ENCODE measurements at regions not wholly inside any gene's neighbourhood (a gene's known extent, or its start where the extent isn't known, plus 50 kb on each side); places are given as distances from the start of the nearest gene placed in this dataset.

DNA sequence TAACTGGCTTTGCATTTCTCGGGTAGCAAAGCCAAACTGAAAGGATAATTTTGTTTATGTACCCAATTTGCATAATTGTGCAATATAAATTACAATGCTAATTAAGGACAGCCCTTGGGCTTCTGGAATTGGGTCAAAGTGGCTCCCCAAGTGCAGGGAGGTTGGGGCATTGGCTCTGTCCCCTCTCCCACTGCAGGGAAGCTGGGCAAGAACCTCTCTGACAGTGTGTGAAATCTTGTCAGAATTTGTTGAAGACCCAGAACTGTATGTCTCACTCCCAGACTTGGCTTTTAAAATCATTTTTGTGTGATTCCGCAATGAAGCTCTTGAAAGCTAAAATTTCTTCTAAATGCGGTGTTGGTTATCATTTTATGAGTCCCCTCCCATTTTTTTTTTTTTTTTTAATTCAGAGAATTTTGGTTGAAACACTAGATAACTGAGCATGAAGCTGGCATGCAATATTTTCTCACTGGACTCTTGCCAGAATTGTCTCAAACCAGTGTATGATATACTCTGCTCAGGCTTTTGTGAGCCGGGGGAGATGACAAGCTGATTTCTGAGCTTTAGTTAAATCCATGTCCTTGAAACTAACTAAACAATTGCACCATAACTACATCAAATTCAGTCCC is 878.9 kb upstream of the CXADR start:
- DNase-seq (ENCODE audit: low read depth in 2 of 2), result no peak

DNA sequence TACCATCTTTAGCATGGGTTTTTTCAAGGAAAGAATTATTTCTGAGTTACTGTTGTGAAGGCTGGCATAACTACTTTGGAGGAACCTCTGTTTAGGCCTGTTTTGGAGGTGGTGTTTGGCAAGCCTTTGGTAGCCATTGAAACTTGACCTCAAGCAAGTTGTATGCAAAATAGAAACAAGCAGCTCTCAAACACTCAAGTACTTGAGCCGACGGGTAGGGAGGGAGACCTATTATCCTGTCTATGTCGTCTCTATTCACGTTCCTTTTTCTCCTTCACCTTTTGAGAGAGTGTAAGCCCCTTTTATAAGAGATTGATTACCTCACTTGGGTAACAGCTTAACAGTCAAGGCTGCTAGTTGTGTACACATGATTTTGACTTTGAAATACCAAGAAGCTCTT is 878.3 kb upstream of the CXADR start:
- DNase-seq (ENCODE audit: low read depth in 2 of 2), result no peak

DNA sequence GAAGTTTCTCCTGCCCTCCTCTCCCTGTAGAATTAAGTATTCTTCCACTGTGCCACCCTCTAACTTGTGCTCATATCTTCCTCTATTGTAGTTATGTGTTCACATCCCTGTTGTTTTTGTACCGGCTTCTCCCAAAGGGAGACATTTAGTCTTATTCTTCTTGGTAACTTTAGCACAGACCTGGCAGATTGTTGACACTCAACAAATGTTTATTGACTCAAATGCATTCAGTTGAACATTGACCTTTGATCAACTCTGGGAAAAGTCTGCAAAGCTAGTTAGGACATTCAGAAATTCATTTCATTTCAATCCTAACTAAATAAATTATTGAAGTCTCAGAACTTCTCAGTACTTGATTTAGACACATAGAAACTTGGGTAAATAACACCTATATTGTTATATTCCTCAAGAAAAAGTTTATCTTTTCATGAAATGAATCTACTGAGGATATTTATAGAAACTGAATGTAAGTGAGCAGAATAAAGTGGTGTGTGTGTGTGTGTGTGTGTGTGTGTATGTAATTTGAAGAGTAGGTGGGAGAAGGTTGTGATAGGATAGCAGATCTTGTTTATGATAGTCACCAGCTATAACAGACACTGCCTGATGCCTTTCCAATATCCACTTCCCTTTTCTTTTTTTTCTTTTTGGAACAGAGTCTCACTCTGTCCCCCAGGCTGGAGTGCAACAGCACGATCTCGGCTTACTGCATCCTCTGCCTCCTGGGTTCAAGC is 872.4 kb upstream of the CXADR start:
- DNase-seq (ENCODE audit: low read depth in 2 of 2), result no peak

DNA sequence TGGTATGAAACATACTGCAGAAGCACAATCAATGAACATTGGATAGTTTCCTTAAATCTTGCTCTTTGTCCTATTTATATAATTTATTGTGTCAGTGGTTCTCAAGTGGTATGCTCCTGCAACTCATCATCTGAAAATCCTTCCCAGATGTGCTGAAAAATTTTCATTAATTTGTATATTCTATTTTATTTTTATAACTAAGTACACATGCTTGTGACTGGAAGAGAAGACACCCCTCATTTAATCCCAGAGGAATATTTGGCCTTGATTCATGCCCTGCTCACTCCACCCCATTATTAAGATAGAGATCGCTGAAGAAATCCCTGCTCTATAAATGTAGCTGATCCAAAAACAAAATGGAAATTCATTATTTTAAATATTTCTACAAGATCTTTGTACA is 870.5 kb upstream of the CXADR start:
- no peak for DNase-seq (ENCODE audit: low read depth in 2 of 2)

DNA sequence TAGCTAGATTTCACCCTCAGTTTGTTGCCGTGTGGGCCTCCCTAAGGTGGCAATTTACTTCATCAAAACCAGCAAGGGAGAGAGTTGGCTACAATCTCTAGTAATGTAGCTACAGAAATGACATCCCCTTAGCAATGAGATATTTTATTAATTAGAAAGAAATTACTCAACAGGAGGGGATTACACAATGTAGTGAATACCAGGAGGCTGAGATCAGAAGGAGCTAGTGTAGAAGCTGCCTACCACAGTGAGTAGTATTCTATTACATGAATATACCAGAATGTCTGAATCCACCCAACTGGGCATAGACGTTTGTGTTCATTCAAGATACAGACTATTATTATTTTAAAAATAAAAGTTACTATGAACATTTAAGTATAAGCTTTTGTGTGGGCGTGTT is 868.2 kb upstream of the CXADR start:
- DNase-seq (ENCODE audit: low read depth in 2 of 2), result no peak

DNA sequence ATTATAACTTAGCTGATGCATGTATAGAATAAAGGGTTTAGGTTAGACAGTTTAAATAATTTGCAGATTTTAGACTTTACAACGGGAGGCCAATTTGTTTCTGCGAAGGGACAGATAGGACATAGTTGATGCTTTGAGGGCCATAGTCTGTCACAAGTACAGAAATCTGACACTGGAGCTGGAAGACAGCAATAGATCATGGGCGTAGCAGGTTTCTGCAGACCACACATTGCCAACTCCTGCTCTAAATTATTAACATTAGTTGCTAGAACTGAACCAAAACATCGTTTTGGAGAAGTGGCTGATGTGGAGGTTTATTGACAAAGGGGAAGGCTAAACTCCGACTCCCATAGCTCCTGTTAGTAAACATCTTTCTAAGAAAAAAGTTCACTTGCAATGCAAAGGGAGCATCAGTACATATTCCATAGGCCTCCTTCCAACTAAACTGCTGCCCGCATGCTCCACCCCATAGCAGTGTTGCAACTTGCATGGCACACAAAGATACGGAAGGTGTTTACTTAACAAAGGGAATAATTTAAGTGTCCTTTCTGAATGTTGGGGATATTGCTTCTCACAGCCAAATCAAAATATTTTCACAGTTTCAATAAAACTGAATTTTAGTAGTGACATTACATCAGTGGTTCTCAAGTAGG is 862.0 kb upstream of the CXADR start:
- DNase-seq (ENCODE audit: low read depth in 2 of 2), result no peak

DNA sequence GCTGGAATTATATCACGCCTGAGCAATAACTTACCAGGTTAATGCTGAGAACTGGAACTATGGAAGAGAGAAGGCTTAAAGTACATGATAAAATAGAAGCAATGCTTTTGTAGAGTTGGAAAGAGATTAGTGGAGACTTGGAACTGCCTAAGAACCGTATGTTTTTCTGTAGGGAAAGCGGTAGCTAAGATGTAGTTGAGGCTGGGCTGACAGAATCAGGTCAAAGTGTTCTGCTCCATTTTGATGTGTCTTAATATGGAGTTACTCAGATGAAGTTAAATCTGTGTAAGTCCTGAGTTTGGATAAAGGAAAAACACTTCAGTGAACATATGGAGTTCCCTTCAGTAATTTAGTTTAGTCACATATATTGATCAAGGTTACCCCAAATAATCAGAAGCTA is 860.9 kb upstream of the CXADR start:
- no peak for DNase-seq (ENCODE audit: low read depth in 2 of 2)

DNA sequence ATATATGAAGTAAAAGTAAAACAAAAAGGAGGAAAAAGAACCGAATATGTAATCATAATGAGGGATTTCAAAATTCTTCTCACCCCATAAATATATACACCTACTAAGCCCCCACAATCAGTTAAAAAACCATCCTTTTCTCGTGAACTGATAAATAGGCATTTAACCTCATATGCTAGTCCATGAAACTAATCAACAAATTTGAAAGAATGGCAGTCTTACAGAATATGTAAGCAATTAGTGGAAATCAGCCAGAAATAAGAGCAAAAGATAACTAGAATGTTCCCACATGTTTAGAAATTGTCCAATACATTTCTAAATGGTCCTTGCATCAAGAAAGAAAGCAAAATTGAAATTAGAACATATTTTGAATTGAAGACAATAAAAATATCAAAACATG is 849.4 kb upstream of the CXADR start:
- DNase-seq (ENCODE audit: low read depth in 2 of 2), result no peak

DNA sequence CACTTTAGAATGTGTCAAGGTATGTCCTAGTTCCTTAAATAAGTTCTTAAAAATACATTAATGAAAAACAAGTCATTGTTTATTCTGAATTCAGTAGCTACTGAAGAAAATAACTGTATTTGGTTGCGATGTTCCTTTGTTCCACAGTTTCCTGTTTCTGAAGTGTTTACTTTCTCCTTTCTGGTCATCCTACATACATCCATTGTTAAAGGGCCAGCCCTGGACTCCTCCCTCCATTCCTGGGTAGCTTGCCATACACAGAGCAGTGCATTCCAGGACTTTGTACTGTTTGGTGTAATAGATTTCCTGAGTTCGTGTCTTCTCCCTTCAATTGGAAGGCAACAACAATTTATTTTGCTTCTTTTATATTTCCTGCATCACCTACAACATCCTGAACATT is 845.4 kb upstream of the CXADR start:
- DNase-seq (ENCODE audit: low read depth in 2 of 2), result no peak

DNA sequence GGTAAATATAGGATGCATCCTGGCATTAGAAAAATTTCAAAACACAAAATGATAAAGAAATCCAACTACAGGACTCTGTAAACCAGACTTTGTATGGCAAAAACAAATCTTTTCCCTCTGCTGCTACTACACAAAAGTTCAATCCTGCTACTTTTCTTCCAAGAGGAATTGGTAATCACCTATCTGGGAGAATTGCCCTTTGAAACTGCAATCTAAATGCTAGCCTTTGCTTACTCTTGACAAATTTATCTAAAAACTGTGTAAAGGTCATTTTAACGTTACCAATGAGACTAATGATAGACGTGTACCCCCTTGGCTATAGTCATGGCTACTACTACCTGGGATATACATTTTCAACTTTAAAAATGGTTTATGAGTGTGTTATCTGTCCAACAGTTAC is 837.9 kb upstream of the CXADR start:
- DNase-seq (ENCODE audit: low read depth in 2 of 2), result no peak

DNA sequence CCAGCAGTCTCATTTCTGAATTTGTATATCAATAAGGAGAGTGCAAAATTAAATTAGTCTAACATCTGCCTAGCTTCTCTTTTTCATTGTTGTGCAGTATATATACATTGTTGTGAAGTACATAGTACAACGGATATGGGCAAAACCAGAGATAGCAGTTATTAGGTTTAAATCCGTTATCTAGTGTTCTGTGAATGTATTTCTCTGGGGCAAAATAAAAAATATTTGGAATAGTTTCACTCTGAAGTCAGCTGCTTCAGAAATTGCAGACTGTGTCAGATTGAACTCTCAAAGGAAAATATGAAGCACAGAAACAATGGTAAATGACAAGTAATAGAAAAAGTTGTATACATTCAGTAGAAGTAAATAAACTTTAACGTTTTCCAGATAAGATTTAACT is 836.5 kb upstream of the CXADR start:
- no peak for DNase-seq (ENCODE audit: low read depth in 2 of 2)

DNA sequence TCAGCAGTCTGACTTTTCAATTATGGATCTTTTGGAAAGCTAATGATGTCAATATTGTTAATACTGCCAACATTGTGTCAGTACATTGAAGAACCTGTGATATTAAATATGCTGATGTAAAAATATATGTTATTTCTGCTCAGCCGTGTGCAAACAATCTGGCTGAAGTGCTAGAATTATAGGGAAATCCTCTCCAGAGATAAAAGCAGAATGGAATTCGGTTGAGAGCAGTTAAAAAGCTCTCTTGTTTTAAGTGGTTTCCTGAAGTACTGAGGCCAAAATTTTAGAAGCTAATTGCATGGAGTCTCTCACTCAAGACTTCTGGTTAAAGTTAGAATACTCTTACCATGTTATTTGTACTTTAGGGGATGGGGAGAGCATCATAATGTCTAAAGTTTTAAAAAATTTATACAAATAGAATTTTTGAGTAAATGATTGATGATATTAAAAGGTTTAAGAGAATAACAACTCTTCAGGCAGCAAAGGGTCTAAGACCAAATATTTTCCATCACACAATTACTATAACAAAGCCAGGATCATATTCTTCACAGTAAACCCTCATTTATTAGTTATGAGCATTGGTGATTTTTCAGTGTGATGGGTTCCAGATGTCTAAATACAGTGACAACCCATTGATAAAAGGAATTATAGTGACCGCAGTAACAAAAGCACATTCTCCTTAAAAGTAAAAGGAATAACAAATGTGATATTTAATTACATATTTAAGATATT is 834.2 kb upstream of the CXADR start:
- no peak for DNase-seq (ENCODE audit: low read depth in 2 of 2)

DNA sequence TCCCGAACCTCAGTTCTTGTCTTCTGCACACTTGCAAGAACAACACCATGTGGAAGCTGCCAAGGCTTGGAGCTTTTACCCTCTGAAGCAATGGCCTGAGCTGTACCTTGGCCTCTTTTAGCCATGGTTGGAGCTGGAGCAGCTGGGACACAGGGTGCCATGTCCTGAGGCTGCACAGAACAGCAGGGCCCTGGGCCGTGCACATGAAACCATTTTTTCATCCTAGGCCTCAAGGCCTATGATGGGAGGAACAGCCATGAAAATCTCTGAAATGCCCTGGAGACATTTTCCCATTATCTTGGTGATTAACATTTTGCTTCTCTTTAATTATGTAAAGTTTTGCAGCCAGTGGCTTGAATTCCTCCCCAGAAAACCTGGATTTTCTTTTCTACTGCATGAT is 817.8 kb upstream of the CXADR start:
- DNase-seq (ENCODE audit: low read depth in 2 of 2), result no peak

DNA sequence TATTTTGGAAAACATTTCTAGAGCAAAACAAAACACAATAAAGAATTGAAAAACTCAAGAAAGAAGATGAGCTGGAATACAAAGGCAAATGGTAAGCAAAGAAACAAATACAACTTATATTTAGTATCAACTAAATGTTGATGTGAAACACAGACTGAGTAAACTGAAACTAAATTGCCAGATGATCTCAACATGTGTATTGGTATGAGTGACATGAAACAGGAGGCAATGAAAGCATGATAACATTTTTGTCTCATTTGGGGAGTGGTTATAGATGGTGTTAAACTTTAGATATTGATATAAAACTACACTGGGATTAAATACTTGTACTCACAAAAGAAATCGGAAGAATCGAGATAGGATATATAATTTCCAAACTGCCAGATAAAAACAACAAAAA is 805.6 kb upstream of the CXADR start:
- no peak for DNase-seq (ENCODE audit: low read depth in 2 of 2)

DNA sequence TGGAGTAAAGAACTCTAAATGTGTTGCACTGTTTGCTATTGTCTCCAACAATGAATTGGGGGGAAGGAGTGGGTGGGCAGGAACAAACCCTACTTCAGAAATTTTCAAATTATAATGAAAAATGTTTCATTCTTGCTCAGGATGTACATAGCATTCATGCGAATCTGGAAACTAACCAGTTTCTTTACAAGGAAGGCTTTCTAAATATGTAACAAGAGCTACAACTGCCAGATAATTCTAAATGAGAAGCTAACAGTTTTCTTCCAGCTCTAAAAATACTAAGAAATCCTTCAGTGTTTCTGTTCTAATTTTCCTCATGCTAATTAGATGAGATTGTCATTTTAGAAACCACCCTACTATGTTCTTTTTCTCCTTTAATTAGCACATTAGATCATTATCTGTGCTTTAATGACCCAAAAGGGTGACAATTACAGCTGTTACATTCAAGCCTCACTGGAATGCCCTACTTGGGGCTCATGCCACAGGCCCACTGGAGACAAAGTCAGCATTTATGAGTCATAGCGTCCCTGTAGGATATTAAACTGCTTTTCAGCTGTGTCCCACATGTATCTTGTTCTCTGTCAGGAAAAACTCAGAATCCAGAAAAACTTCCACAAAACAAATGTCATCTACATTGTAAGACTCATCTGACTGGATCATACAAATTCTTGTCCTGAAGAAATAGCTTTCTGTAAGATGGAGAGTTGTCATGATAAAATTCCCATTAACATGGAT is 804.6 kb upstream of the CXADR start:
- DNase-seq (ENCODE audit: low read depth in 2 of 2), result no peak

DNA sequence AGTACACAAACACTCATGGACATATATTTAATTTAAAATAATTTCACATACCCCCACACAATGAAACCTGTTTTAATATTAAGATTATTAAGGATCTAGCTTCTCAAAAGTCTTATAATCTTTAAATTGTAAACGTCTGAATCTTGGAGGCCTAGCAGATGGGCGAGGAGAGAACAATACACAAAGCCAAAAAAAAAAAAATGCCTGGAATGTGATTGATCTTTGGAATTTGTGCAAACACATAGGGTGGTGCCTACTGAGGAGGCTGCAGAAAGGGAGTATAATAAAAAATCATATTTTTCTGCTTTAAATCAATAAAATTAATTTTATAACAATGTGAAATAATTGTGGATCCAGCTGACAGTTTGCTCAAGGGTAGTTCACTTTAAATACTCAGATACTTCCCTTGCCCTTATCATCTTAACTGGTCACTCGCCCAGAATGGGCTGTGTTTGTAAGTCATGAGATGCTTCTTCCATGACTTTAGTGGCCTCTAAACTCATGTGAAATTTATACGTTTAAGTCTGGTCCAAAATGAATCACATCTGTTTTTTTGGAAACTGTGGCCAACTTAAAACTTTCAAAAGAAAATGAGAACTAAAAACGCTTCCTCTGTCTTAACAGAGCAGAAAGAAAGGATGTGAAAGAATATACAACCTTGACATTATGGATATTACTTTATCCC is 802.8 kb upstream of the CXADR start:
- DNase-seq (ENCODE audit: low read depth in 2 of 2), result no peak

DNA sequence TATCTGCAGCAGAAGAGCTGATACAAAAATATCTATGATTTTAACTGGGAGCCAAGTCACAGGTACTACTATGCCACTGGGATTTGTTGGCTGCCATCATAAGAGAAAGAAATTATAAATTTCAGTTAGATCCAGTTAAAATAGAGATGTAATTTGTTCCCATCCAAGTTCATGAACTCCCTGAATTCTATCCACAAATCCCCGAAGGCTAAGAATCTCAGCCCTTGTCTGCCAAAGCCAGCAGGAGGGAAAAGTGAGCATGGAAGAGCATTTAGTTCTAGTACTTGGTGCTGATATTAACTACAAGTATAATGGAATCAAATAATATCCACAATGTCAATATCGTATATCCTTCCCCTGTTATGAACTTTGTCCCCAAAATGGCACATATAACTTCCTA is 801.1 kb upstream of the CXADR start:
- DNase-seq (ENCODE audit: low read depth in 2 of 2), result no peak

DNA sequence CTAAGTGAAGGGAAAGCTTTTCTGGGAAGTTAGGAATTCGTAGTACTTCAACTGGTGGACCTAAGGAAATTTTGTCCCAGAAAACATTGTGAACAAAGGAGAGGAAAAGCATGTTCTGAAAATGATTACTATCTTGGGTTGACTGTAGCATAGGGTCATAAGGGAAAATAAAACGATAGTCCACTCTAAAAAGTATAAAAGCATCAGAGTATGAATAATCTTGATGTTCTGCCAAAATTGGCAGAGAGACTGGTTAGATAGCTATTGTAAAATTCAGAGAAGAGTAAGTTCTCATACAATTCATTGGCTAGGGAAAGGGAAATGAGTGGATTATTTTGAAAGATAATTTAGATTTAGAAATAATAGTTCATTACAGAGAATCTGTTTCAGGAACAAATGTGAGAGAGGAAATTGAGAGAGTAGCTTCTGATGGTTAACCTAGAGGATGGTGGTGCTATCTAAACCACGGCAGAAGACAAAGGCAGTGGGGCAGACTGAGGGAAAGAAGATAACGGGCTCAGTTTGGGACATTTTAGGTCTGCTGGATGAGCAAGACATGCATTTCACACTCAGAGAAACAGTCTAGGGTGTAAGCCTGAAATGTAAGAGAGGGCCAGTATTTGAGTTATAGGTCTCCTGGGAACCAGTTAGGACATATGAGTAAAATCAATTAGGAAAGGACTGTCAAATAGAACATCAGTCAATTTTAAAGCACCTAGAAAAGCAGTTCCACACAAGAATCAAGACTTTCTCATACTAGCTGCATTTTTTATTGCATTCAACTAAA is 799.3 kb upstream of the CXADR start:
- no peak for DNase-seq (ENCODE audit: low read depth in 2 of 2)

DNA sequence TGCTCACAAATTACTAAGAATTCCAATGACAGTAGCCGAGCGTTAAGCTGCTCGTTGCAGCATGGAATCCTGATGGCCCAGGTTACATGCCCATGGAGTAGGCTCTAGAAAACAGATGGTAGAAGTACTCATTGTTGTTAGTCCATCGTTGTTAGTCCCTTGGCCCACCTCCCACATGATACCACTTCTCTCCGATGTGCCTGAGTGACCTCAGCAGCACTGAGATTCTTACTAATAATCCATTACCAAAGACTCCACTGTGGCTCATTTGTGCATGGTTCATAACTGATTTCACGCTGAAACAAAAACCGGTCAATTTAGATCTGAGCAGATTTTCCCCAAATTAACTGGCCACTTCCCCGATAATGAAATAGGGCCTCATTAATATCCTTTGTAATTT is 772.3 kb upstream of the CXADR start:
- DNase-seq (ENCODE audit: low read depth in 2 of 2), result no peak

DNA sequence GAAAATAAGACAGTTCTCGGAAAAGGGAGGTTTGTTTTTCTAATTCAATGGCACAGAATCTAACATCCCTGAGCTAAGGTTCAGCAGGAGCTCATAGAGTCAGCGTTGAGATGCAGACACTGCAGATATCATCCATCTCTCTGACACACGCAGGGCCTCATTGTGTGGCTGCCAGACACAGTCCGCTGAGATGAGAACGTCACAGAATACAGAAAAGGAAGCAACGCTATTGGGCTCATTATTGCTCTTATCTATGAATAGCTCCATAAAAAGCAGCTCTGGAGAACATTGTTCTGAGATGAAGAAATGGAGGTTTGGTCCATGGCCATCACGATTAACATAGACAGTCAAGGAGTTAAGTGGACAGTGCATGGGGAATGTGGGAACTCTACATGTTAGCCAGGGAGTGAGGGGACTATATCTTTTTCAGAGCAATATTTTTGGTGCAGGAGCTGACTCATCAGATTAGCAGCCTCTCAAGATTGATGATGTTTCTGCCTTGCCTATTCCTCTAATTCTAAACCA is 771.6 kb upstream of the CXADR start:
- DNase-seq (ENCODE audit: low read depth in 2 of 2), result no peak
